A549 (cell line): ENCODE measurements at regions not wholly inside any gene's neighbourhood (a gene's known extent, or its start where the extent isn't known, plus 50 kb on each side); places are given as distances from the start of the nearest gene placed in this dataset.

Experiments used
- ATAC-seq, 2 experiments: fragments of 200-7000 bp in 1 of 2; fragments of >200 bp in 1 of 2; cut with Nextera tagmentation in 1 of 2; cut with Tn5 transposase in 1 of 2; 3 replicates each; pipeline versions ENCODE4 v1.8.0 to v1.9.1; 2018 to 2020; ENCODE audit warnings: mild to moderate bottlenecking in 1 of 2, moderate library complexity in 1 of 2
- CTCF ChIA-PET: fragments of 300-600 bp; sonication (Branson Sonifier 250); formaldehyde crosslinking; extraction: SDS; loops from one replicate; lab custom pipeline; 2021; ENCODE audit warnings: antibody characterized with exemption, inconsistent platforms; lab: Yijun Ruan, JAX
- POLR2A ChIA-PET: fragments of 350-600 bp; formaldehyde crosslinking; extraction: SDS; loops from one replicate; lab custom pipeline; 2021; ENCODE audit warnings: antibody characterized with exemption, inconsistent platforms; lab: Yijun Ruan, JAX
- DNase-seq, 2 experiments: peaks; one replicate each; pipeline versions ENCODE4 v3.0.0 to v3.0.0-alpha.2; 2011 to 2016; ENCODE audit warnings: low read depth in 1 of 2, low spot score in 1 of 2
- FAIRE-seq: peaks from 2 replicates; lab custom pipeline; 2011; peaks lifted over from hg19 to GRCh38; lab: Jason Lieb, UNC
- H3K27ac ChIP-seq, 2 experiments: fragments of >200 bp; sonication (Bioruptor Twin); formaldehyde crosslinking; 3 replicates each; pipeline ENCODE4 v1.5.1; 2016 to 2017
- H3K4me1 ChIP-seq: fragments of >200 bp; sonication (Bioruptor Twin); formaldehyde crosslinking; 3 replicates; pipeline ENCODE4 v1.6.1; 2016
- H3K4me2 ChIP-seq: fragments of >200 bp; sonication (Bioruptor Twin); formaldehyde crosslinking; 3 replicates; pipeline ENCODE4 v1.6.1; 2016
- H3K4me3 ChIP-seq: fragments of >200 bp; sonication (Bioruptor Twin); formaldehyde crosslinking; 3 replicates; pipeline ENCODE4 v1.5.1; 2016
- H3K9me3 ChIP-seq: fragments of >200 bp; sonication (Bioruptor Twin); formaldehyde crosslinking; 3 replicates; pipeline ENCODE4 v1.6.1; 2016
- BHLHE40 ChIP-seq: IDR thresholded peaks from 2 replicates; pipeline ENCODE4 v1.6.1; 2012; ENCODE audit warnings: low read depth, low read length, inconsistent platforms
- CBX2 ChIP-seq: fragments of 200-600 bp; sonication (generic); IDR thresholded peaks from 2 replicates; pipeline ENCODE4 v1.6.1; 2016; ENCODE audit warnings: low read depth, mild to moderate bottlenecking, borderline replicate concordance
- CEBPB ChIP-seq, 2 experiments: fragments of >200 bp in 1 of 2; sonication (Bioruptor Twin) in 1 of 2; formaldehyde crosslinking in 1 of 2; IDR thresholded peaks; 2 replicates each; pipeline ENCODE4 v1.6.1; 2012 to 2016
- CHD2 ChIP-seq: fragments of 150-350 bp; IDR thresholded peaks from 2 replicates; pipeline ENCODE4 v1.6.1; 2014; ENCODE audit warnings: low read length; ENCODE audit not compliant: partially characterized antibody
- CTCF ChIP-seq: fragments of >200 bp; sonication (Bioruptor Twin); formaldehyde crosslinking; IDR thresholded peaks from 3 replicates; pipeline ENCODE4 v1.5.1; 2016
- ESRRA ChIP-seq: fragments of 150-350 bp; IDR thresholded peaks from 2 replicates; pipeline ENCODE4 v1.6.1; 2014; ENCODE audit warnings: mild to moderate bottlenecking, low read length, borderline replicate concordance
- FOSL2 ChIP-seq, 2 experiments: fragments of 450-650 bp in 1 of 2; fragments of >200 bp in 1 of 2; sonication (Bioruptor Twin) in 1 of 2; formaldehyde crosslinking; IDR thresholded peaks; 2 replicates each; pipeline versions ENCODE4 v1.5.0 to v1.6.1; 2016 to 2020; ENCODE audit warnings: mild to moderate bottlenecking in 1 of 2, moderate library complexity in 1 of 2
- FOXS1 ChIP-seq: fragments of 250-450 bp; sonication (Bioruptor Pico); IDR thresholded peaks from 2 replicates; pipeline ENCODE4 v1.5.0; 2020; ENCODE audit warnings: mild to moderate bottlenecking, moderate library complexity
- HES2 ChIP-seq: fragments of >200 bp; sonication (Bioruptor Twin); formaldehyde crosslinking; IDR thresholded peaks from 2 replicates; pipeline ENCODE4 v1.6.1; 2016
- HEYL ChIP-seq: fragments of 250-450 bp; sonication (Bioruptor Pico); IDR thresholded peaks from 2 replicates; pipeline ENCODE4 v1.8.0; 2021; ENCODE audit warnings: mild to moderate bottlenecking, moderate library complexity
- HMGXB4 ChIP-seq: fragments of 250-450 bp; sonication (Bioruptor Pico); IDR thresholded peaks from 2 replicates; pipeline ENCODE4 v1.5.0; 2021; ENCODE audit warnings: mild to moderate bottlenecking, moderate library complexity, borderline replicate concordance
- HOXA7 ChIP-seq: fragments of 250-450 bp; sonication (Bioruptor Pico); IDR thresholded peaks from 2 replicates; pipeline ENCODE4 v1.5.0; 2020; ENCODE audit warnings: mild to moderate bottlenecking, moderate library complexity
- JUN ChIP-seq, 2 experiments: fragments of >200 bp; sonication (Bioruptor Twin); formaldehyde crosslinking; IDR thresholded peaks; 2 replicates in 1 of 2; 3 replicates in 1 of 2; pipeline ENCODE4 v1.6.1; 2016 to 2017
- JUNB ChIP-seq: fragments of >200 bp; sonication (Bioruptor Twin); formaldehyde crosslinking; IDR thresholded peaks from 2 replicates; pipeline ENCODE4 v1.6.1; 2016
- KDM1A ChIP-seq: fragments of 200-600 bp; sonication (generic); IDR thresholded peaks from 2 replicates; pipeline ENCODE4 v1.6.1; 2016; ENCODE audit warnings: low read depth, mild to moderate bottlenecking
- MAFK ChIP-seq: fragments of 450-650 bp; IDR thresholded peaks from 2 replicates; pipeline ENCODE4 v1.6.1; 2014; ENCODE audit not compliant: partially characterized antibody
- MAZ ChIP-seq: fragments of 150-350 bp; IDR thresholded peaks from 2 replicates; pipeline ENCODE4 v1.6.1; 2014; ENCODE audit warnings: antibody characterized with exemption, low read depth, low read length, borderline replicate concordance
- PHF8 ChIP-seq: fragments of 200-600 bp; sonication (generic); IDR thresholded peaks from 2 replicates; pipeline ENCODE4 v1.6.1; 2016; ENCODE audit warnings: low read depth, mild to moderate bottlenecking, antibody characterized with exemption, moderate library complexity, borderline replicate concordance
- POLR2A ChIP-seq: IDR thresholded peaks from 2 replicates; pipeline ENCODE4 v1.6.1; 2012; ENCODE audit warnings: mild to moderate bottlenecking, low read length
- RAD21 ChIP-seq, 2 experiments: fragments of >200 bp in 1 of 2; sonication (Bioruptor Twin) in 1 of 2; formaldehyde crosslinking in 1 of 2; IDR thresholded peaks in 1 of 2; conservative IDR thresholded peaks in 1 of 2; 2 replicates in 1 of 2; 3 replicates in 1 of 2; pipeline ENCODE4 v1.6.1; 2012 to 2018; ENCODE audit warnings: inconsistent platforms in 1 of 2
- REST ChIP-seq: fragments of 200-600 bp; sonication (generic); IDR thresholded peaks from 2 replicates; pipeline ENCODE4 v1.6.1; 2016; ENCODE audit warnings: antibody characterized with exemption, mild to moderate bottlenecking, moderate library complexity
- SMC3 ChIP-seq: fragments of >200 bp; sonication (Bioruptor Twin); formaldehyde crosslinking; IDR thresholded peaks from 3 replicates; pipeline ENCODE4 v1.6.1; 2018; ENCODE audit warnings: inconsistent platforms
- SREBF2 ChIP-seq: fragments of 450-650 bp; IDR thresholded peaks from 2 replicates; pipeline ENCODE4 v1.6.1; 2014; ENCODE audit warnings: mild to moderate bottlenecking, moderate library complexity
- TP53 ChIP-seq: fragments of 250-450 bp; sonication (Bioruptor Pico); IDR thresholded peaks from 2 replicates; pipeline ENCODE4 v1.5.0; 2021; ENCODE audit warnings: mild to moderate bottlenecking, moderate library complexity
- ZNF302 ChIP-seq: fragments of 250-450 bp; sonication (Bioruptor Pico); IDR thresholded peaks from 2 replicates; pipeline ENCODE4 v1.9.0; 2021; ENCODE audit warnings: inconsistent platforms, mild to moderate bottlenecking, moderate library complexity
- WGBS: methylation state at CpG from one replicate; pipeline ENCODE4 v1.1.6; 2017; ENCODE audit errors: missing lambda C conversion rate; 5-methylcytosine and 5-hydroxymethylcytosine counted together

GRCh38 chr12:127293507-127294310, 973.3 kb upstream of the TMEM132C start:
- 34% methylated on average over 9 of the region's 13 CpGs for WGBS
- ATAC-seq (peak; percentile 62 to 94; a peak in 4 of 6 replicates), DNase-seq (peak; percentile 8 to 57), FAIRE-seq (no peak)
- H3K4me2 ChIP-seq, result no peak overlapping the region
- TF ChIP-seq RAD21 (conservative IDR thresholded peaks at IDR 0.05 in 1 of 2, IDR thresholded peaks at IDR 0.05 in 1 of 2) (peak; percentile 50 to 79; a peak in 4 of 5 replicates), HMGXB4 (no peak), CTCF (peak; percentile 36), MAFK (no peak), SMC3 (peak; percentile 40; the same call in 2 of the 3 replicates)
- H3K4me3 ChIP-seq, result no peak overlapping the region
- ChIA-PET CTCF (interaction anchor here (1.0 to 2.7 kb wide), 10 partner anchors 9 to 191 kb away, joined by 3 to 11 read pairs (median 3); no protein-coding TSS in a partner anchor), POLR2A (no interaction called here)
- no peaks in the 10 kb centered on the region for H3K9me3 ChIP-seq
- H3K4me1 ChIP-seq, result no peaks in the 10 kb centered on the region
- no peak overlapping the region for H3K27ac ChIP-seq

- Histone ChIP-seq H3K4me1 (no peaks in the 10 kb centered on the region), H3K4me2 (no peak overlapping the region), H3K27ac (no peak overlapping the region), H3K4me3 (no peak overlapping the region), H3K9me3 (no peaks in the 10 kb centered on the region)
- TF ChIP-seq JUN (IDR thresholded peaks at IDR 0.05) (no peak), ZNF302 (CRISPR knock-in tag) (no peak), PHF8 (no peak), MAZ (no peak), HES2 (no peak), SREBF2 (no peak), HEYL (CRISPR knock-in tag) (no peak), HOXA7 (CRISPR knock-in tag) (no peak), TP53 (CRISPR knock-in tag) (no peak)
- ATAC-seq (no peak), DNase-seq (no peak), FAIRE-seq (no peak)
- ChIA-PET CTCF (no interaction called here), POLR2A (no interaction called here)
- WGBS, result 55% methylated on average over 6 of the region's 6 CpGs
Measured at GRCh38 chr12:127294651-127295210, 972.2 kb upstream of the TMEM132C start.

- Histone ChIP-seq H3K4me1 (no peaks in the 10 kb centered on the region), H3K4me2 (no peak overlapping the region), H3K9me3 (no peaks in the 10 kb centered on the region), H3K27ac (no peak overlapping the region), H3K4me3 (no peak overlapping the region)
- no peak for DNase-seq
- WGBS, result 37% methylated on average over 2 of the region's 2 CpGs
- no peak for ATAC-seq
- no peak for FAIRE-seq
- ChIA-PET CTCF (no interaction called here), POLR2A (no interaction called here)
- TF ChIP-seq FOXS1 (CRISPR knock-in tag) (no peak), ESRRA (no peak), HOXA7 (CRISPR knock-in tag) (no peak), CBX2 (no peak), CHD2 (no peak), REST (no peak), KDM1A (no peak), BHLHE40 (no peak), ZNF302 (CRISPR knock-in tag) (no peak), HES2 (no peak), JUNB (no peak), POLR2A (no peak), FOSL2 (IDR thresholded peaks at IDR 0.05) (no peak), FOSL2 (CRISPR knock-in tag; IDR thresholded peaks at IDR 0.05) (no peak), HEYL (CRISPR knock-in tag) (no peak), CEBPB (IDR thresholded peaks at IDR 0.05) (no peak)
Measured at GRCh38 chr12:127295630-127296029, 971.3 kb upstream of the TMEM132C start.
